ENCODE measurements at regions not wholly inside any gene's neighbourhood (a gene's known extent, or its start where the extent isn't known, plus 50 kb on each side); places are given as distances from the start of the nearest gene placed in this dataset.

GRCh38 chr7:41451826-41452225, 251.1 kb downstream of the INHBA start:
- DNase-seq = no peak
- no peak overlapping the region for H3K27ac ChIP-seq
- H3K36me3 ChIP-seq = no peaks in the 10 kb centered on the region
- H3K4me1 ChIP-seq = no peaks in the 10 kb centered on the region
- H3K4me3 ChIP-seq = no peak overlapping the region
- TF ChIP-seq POLR2A (IDR thresholded peaks at IDR 0.05) = no peak
- TF ChIP-seq CTCF (IDR thresholded peaks at IDR 0.05) = no peak
- H3K27me3 ChIP-seq = no peaks in the 10 kb centered on the region
- no peaks in the 10 kb centered on the region for H3K9me3 ChIP-seq
- intact Hi-C loops (cut with DNase I; ENCODE audit: low total_unique reads) = no loop called here

GRCh38 chr7:41449694-41450093, 253.2 kb downstream of the INHBA start:
- no peak for DNase-seq

GRCh38 chr7:41449286-41449685, 253.6 kb downstream of the INHBA start:
- DNase-seq = no peak
- H3K9me3 ChIP-seq = no peaks in the 10 kb centered on the region
- no peak for TF ChIP-seq POLR2A (IDR thresholded peaks at IDR 0.05)
- no peak for TF ChIP-seq CTCF (IDR thresholded peaks at IDR 0.05)

More at GRCh38 chr7:41449694-41450093, 253.2 kb downstream of the INHBA start:
- H3K36me3 ChIP-seq = no peaks in the 10 kb centered on the region
- no peaks in the 10 kb centered on the region for H3K27me3 ChIP-seq
- H3K27ac ChIP-seq = no peak overlapping the region
- no peak for TF ChIP-seq CTCF (IDR thresholded peaks at IDR 0.05)
- no peak for TF ChIP-seq POLR2A (IDR thresholded peaks at IDR 0.05)
- H3K9me3 ChIP-seq = no peaks in the 10 kb centered on the region
- H3K4me1 ChIP-seq = no peaks in the 10 kb centered on the region
- no peak overlapping the region for H3K4me3 ChIP-seq
- intact Hi-C loops (cut with DNase I; ENCODE audit: low total_unique reads) = no loop called here

GRCh38 chr7:41448104-41448503, 254.8 kb downstream of the INHBA start:
- no peaks in the 10 kb centered on the region for H3K36me3 ChIP-seq
- TF ChIP-seq POLR2A (IDR thresholded peaks at IDR 0.05) = no peak
- no peak for TF ChIP-seq CTCF (IDR thresholded peaks at IDR 0.05)
- DNase-seq = no peak
- H3K4me1 ChIP-seq = no peaks in the 10 kb centered on the region
- no peak overlapping the region for H3K4me3 ChIP-seq
- H3K27ac ChIP-seq = no peak overlapping the region
- no peaks in the 10 kb centered on the region for H3K9me3 ChIP-seq
- intact Hi-C loops (cut with DNase I; ENCODE audit: low total_unique reads) = no loop called here
- H3K27me3 ChIP-seq = no peaks in the 10 kb centered on the region

More at GRCh38 chr7:41449286-41449685, 253.6 kb downstream of the INHBA start:
- no peak overlapping the region for H3K4me3 ChIP-seq
- no peak overlapping the region for H3K27ac ChIP-seq
- H3K36me3 ChIP-seq = no peaks in the 10 kb centered on the region
- intact Hi-C loops (cut with DNase I; ENCODE audit: low total_unique reads) = no loop called here
- no peaks in the 10 kb centered on the region for H3K27me3 ChIP-seq
- no peaks in the 10 kb centered on the region for H3K4me1 ChIP-seq

- H3K27ac ChIP-seq = no peak overlapping the region
- H3K27me3 ChIP-seq = no peaks in the 10 kb centered on the region
- intact Hi-C loops (cut with DNase I; ENCODE audit: low total_unique reads) = no loop called here
- H3K9me3 ChIP-seq = no peaks in the 10 kb centered on the region
- no peak overlapping the region for H3K4me3 ChIP-seq
- no peaks in the 10 kb centered on the region for H3K4me1 ChIP-seq
- H3K36me3 ChIP-seq = no peaks in the 10 kb centered on the region
- DNase-seq = no peak
- no peak for TF ChIP-seq POLR2A (IDR thresholded peaks at IDR 0.05)
- TF ChIP-seq CTCF (IDR thresholded peaks at IDR 0.05) = no peak
These were observed 255.3 kb downstream of the INHBA start for GRCh38 chr7:41447450-41448042.
